ENCODE measurements at regions not wholly inside any gene's neighbourhood (a gene's known extent, or its start where the extent isn't known, plus 50 kb on each side); places are given as distances from the start of the nearest gene placed in this dataset.
"Not testable (repeated sequence)": the region's sequence is repeated elsewhere in the genome, so short reads cannot be mapped to it uniquely, and the experiment has no call there.

DNA sequence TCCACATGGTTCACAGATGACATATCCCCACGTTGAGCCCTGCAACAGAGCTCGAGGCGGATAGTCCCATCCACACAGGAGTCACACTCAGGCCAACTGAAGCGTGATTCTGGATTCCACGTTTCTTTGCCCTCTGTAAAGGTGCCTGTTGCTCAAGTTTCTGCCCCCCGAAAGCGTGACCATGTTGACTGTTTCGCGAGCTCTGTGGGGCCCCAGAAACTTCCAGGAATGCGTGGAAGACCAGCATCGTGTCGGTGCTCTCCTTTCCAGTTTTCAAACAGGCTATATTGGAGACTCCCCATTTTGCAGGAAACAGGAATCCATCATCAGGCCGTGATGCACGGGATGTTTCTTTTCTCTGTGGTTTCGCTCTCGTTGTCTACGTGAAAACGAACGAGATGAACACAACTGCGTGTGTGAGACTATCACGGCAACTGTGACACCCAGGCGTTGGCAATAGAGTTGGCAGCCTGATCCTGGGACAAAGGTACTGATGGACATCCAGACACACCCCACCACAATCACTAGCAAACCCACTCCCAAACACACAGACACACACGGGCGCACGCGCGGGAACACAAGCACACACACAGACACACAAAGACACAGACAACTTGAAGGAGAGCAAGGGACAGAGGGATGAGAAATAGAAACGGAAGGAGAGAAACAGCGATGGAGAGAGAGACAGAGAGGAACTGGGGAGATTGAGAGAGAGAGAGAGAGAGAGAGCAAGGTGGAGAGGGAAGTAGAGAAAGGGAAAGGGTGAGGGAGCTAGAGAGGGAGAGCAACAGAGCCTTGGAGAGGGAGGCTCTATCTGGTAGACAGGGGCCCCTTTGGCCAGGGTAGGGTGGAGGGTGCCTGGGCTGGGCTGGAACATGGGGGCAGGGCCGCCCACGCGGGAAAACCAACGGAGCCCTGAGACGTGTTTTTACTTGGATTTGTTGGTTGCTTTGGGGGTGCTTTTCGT lies 1609.3 kb downstream of the SPATA31A7 start:
- not testable (repeated sequence) for ATAC-seq (replicated peaks); H3K9me3 Mint-ChIP-seq
- H3K4me3 Mint-ChIP-seq, result peak overlapping the region; percentile 67
- H3K27me3 Mint-ChIP-seq, result peaks cover 29% of the 10 kb centered on the region
- H3K36me3 Mint-ChIP-seq (ENCODE audit: low read depth), result peaks cover 21% of the 10 kb centered on the region
- peak overlapping the region; percentile 5 for H3K27ac Mint-ChIP-seq
- H3K4me1 Mint-ChIP-seq, result peaks cover 25% of the 10 kb centered on the region

DNA sequence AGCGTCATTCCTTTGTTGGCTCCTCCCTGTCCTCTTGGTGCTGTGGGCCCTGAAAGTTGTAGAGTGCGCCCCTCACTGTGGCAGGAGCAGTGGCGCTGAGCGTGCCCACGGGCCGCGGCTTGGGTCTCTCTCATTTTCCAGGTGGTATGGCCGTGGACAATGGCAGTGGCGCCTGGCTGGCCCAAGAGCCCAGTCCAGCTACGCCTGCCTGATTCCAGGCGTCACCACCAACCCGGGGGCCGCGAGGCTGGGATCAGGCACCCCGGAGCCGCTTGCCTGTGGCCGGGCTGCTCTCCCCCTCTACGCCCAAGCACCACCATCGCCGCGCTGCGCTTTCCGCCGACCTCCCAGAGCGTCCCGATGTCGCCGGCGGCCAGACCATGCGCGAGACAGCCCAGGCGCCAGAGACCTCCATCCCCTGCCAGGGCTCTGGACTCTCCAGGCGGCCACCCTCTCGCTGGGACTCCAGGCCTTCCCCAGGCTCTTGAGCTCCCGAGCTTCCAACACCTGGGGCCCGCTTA lies 1610.1 kb downstream of the SPATA31A7 start:
- Mint-ChIP-seq H3K27me3 (peaks cover 37% of the 10 kb centered on the region), H3K27ac (peak overlapping the region; percentile 5), H3K4me3 (peak overlapping the region; percentile 67), H3K36me3 (ENCODE audit: low read depth) (peaks cover 21% of the 10 kb centered on the region), H3K4me1 (peaks cover 25% of the 10 kb centered on the region)
- ATAC-seq (replicated peaks); H3K9me3 Mint-ChIP-seq: not testable (repeated sequence)

DNA sequence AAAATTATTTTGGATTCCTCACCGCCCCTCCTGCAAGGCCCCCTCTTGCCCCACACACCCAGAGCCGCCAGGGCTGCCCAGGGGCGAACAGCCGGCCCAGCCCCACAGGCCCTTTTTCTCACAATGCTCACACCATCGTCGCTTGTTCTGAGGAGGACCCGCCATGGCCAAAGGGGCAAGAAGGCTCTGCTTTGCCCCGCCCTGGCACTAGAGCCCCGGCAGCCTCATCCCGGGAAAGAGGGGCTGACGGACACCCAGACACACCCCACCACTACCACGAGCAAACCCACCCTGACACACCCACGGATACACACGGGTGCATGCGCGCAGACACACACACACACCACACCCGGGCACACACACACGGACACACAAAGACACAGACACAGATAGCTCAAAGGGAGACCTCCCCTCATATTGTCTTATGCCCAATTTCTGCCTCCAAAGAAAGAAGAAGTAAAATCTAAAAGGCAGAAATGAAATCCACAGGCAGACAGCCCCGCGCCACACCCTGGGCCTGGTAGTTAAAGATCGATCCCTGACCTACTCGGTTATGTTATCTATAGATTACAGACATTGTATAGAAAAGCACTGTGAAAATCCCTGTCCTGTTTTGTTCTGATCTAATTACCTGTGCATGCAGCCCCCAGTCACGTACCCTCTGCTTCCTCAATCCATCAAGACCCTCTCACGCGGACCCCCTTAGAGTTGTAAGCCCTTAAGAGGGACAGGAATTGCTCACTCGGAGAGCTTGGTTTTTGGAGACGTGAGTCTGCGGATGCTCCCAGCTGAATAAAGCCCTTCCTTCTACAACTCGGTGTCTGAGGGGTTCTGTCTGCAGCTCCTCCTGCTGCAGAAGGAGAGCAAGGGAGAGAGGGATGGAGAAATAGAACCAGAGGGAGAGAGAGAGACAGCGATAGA lies 1610.9 kb downstream of the SPATA31A7 start:
- not testable (repeated sequence) for H3K9me3 Mint-ChIP-seq; ATAC-seq (replicated peaks); H3K27ac Mint-ChIP-seq
- H3K36me3 Mint-ChIP-seq (ENCODE audit: low read depth), result peaks cover 21% of the 10 kb centered on the region
- peaks cover 44% of the 10 kb centered on the region for H3K27me3 Mint-ChIP-seq
- H3K4me1 Mint-ChIP-seq, result peaks cover 25% of the 10 kb centered on the region
- peak overlapping the region; percentile 50 for H3K4me3 Mint-ChIP-seq

DNA sequence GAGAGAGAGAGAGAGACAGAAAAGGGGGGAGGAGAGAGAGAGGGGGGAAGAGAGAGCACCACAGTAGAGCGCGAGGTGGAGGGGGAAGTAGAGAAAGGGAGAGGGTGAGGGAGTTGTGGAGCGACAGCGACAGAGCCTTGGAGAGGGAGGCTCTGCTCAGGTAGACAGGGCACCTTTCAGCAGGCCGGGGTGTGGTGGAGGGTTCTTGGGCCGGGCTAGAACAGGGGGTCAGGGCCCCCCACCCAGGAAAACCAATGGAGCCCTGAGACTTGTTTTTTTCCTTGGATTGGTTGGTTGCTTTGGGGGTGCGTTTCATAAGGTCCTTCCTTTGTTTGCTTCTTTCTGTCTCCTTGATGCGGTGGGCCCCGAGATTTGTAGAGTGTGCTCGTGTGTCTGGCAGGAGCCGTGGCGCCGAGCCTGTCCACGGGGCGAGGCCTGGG lies 1611.6 kb downstream of the SPATA31A7 start:
- peaks cover 25% of the 10 kb centered on the region for H3K4me1 Mint-ChIP-seq
- H3K9me3 Mint-ChIP-seq; H3K27ac Mint-ChIP-seq; ATAC-seq (replicated peaks): not testable (repeated sequence)
- peaks cover 44% of the 10 kb centered on the region for H3K27me3 Mint-ChIP-seq
- peak overlapping the region; percentile 50 for H3K4me3 Mint-ChIP-seq
- H3K36me3 Mint-ChIP-seq (ENCODE audit: low read depth), result peaks cover 21% of the 10 kb centered on the region

GRCh38 chr9:62801961-62802718 lies 1612.3 kb downstream of the SPATA31A7 start:
- Mint-ChIP-seq H3K27me3 (peaks cover 44% of the 10 kb centered on the region), H3K36me3 (ENCODE audit: low read depth) (peaks cover 21% of the 10 kb centered on the region), H3K4me1 (peaks cover 25% of the 10 kb centered on the region), H3K4me3 (peak overlapping the region; percentile 50)
- not testable (repeated sequence) for H3K27ac Mint-ChIP-seq, H3K9me3 Mint-ChIP-seq
- peak; percentile 97 for ATAC-seq (replicated peaks)

DNA sequence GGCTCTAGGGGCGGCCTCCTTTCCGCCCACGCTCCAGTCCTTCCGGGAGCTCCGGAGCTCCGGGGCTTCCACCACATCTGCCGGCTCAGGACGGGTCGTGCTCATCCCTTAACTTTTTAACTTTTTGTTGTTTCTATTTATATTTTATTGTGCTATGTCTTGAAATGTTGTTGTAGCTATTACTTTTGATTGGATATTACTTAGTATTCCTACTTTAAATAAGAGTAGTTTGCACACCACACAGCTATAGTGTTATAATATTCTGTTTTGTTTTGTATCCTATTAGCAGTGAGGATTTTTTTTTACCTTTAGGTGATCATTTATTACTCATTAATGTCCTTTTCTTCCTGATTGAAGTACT lies 1612.9 kb downstream of the SPATA31A7 start:
- Mint-ChIP-seq H3K27ac (peak overlapping the region; percentile 2), H3K4me1 (peaks cover 25% of the 10 kb centered on the region), H3K27me3 (peaks cover 44% of the 10 kb centered on the region), H3K4me3 (peak overlapping the region; percentile 50), H3K36me3 (ENCODE audit: low read depth) (peaks cover 21% of the 10 kb centered on the region)
- not testable (repeated sequence) for ATAC-seq (replicated peaks); H3K9me3 Mint-ChIP-seq

GRCh38 chr9:62803099-62803498 lies 1613.3 kb downstream of the SPATA31A7 start:
- Mint-ChIP-seq H3K36me3 (ENCODE audit: low read depth) (peaks cover 21% of the 10 kb centered on the region), H3K4me3 (peak overlapping the region; percentile 50), H3K4me1 (peaks cover 25% of the 10 kb centered on the region), H3K27me3 (peaks cover 47% of the 10 kb centered on the region), H3K27ac (peak overlapping the region; percentile 2)
- not testable (repeated sequence) for H3K9me3 Mint-ChIP-seq; ATAC-seq (replicated peaks)

DNA sequence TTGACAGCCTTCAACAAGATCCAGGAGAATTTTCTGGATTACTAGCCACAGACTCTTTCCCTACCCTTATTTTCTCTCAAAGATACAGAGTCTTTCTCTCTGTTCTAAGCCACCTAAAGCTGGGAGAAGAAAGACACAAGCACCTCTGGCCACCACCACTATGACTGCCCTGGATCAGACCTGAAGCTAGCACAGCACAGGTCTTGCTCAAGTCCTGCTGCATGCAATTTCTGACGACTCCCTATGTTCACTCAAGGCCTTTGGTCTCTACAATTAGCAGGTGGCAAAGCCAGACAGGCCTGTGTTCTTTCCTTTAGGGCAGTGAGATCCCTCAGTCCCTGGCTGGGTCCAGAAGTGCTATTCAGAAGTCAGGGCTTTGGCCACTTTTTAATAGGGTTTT lies 1614.5 kb downstream of the SPATA31A7 start:
- Mint-ChIP-seq H3K27me3 (peaks cover 51% of the 10 kb centered on the region), H3K4me1 (peaks cover 22% of the 10 kb centered on the region), H3K36me3 (ENCODE audit: low read depth) (peaks cover 18% of the 10 kb centered on the region)
- H3K27ac Mint-ChIP-seq; H3K4me3 Mint-ChIP-seq; ATAC-seq (replicated peaks); H3K9me3 Mint-ChIP-seq: not testable (repeated sequence)

- H3K27ac Mint-ChIP-seq; ATAC-seq (replicated peaks); H3K4me1 Mint-ChIP-seq; H3K4me3 Mint-ChIP-seq; H3K36me3 Mint-ChIP-seq (ENCODE audit: low read depth); H3K9me3 Mint-ChIP-seq: not testable (repeated sequence)
- peaks cover 35% of the 10 kb centered on the region for H3K27me3 Mint-ChIP-seq
Observed at GRCh38 chr9:62807424-62807823, 1617.6 kb downstream of the SPATA31A7 start.

- not testable (repeated sequence) for H3K36me3 Mint-ChIP-seq (ENCODE audit: low read depth); ATAC-seq (replicated peaks); H3K9me3 Mint-ChIP-seq; H3K4me3 Mint-ChIP-seq; H3K27ac Mint-ChIP-seq; H3K4me1 Mint-ChIP-seq
- peaks cover 32% of the 10 kb centered on the region for H3K27me3 Mint-ChIP-seq
Observed at GRCh38 chr9:62808081-62808480, 1618.2 kb downstream of the SPATA31A7 start.

- not testable (repeated sequence) for H3K36me3 Mint-ChIP-seq (ENCODE audit: low read depth); H3K4me1 Mint-ChIP-seq; H3K4me3 Mint-ChIP-seq; ATAC-seq (replicated peaks); H3K27ac Mint-ChIP-seq
- peaks cover 24% of the 10 kb centered on the region for H3K27me3 Mint-ChIP-seq
- H3K9me3 Mint-ChIP-seq, result peaks cover 10% of the 10 kb centered on the region
Observed at GRCh38 chr9:62810318-62810717, 1620.5 kb downstream of the SPATA31A7 start.

DNA sequence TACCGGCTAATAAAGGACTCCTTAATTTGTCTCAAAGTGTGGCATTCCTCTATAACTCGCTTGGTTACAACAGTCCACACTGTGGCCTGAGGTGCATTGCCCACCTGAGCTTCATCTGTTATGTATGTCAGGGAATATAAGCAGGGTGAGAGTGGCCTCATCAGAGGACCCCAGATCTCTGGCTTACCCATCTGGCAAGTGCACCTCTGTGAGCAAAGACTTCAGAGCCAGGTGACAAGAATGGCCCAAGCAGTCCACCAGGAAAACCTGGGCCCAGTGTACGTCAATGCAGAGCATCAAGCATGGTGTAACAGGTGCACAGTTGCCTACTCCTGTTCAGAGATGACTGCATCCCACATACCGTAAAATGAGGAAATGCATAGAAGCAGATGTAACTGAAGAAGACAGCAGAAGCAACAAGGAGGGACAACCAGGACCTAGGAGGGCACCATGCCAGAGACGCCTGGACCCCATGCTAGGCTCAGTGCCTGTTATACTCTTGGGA lies 1621.0 kb downstream of the SPATA31A7 start:
- H3K27ac Mint-ChIP-seq; H3K4me1 Mint-ChIP-seq; ATAC-seq (replicated peaks); H3K4me3 Mint-ChIP-seq; H3K36me3 Mint-ChIP-seq (ENCODE audit: low read depth): not testable (repeated sequence)
- Mint-ChIP-seq H3K9me3 (peaks cover 10% of the 10 kb centered on the region), H3K27me3 (peaks cover 20% of the 10 kb centered on the region)

DNA sequence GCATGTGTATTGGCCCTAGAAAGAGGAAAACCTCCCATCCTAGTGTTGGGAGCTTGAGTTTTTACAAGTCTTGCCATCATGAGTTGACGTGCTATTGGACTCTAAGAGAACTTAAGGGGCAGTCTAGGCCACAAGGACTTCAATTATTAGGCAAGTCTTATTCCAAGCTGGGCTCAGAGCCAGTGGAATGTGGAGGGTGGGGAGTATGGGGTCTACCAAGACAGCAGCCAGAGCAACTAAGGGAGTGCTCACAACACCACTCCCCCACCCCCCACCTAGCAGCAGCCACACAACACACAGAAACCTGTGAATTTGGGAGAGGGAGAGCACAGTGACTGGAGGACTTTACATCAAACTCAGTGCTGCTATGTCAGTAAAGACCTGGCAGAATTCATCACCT lies 1625.6 kb downstream of the SPATA31A7 start:
- H3K36me3 Mint-ChIP-seq (ENCODE audit: low read depth); ATAC-seq (replicated peaks); H3K4me1 Mint-ChIP-seq; H3K9me3 Mint-ChIP-seq; H3K4me3 Mint-ChIP-seq; H3K27ac Mint-ChIP-seq: not testable (repeated sequence)
- peaks cover 28% of the 10 kb centered on the region for H3K27me3 Mint-ChIP-seq
